ENCODE measurements at regions not wholly inside any gene's neighbourhood (a gene's known extent, or its start where the extent isn't known, plus 50 kb on each side); places are given as distances from the start of the nearest gene placed in this dataset.

- Histone ChIP-seq H3K27ac (ENCODE audit: low read depth, low read length, poor library complexity, severe bottlenecking) (no peak overlapping the region), H3K9ac (ENCODE audit: low read length) (no peak overlapping the region), H3K9me2 (ENCODE audit: low read depth, low read length) (no peaks in the 10 kb centered on the region), H3F3A (ENCODE audit: insufficient read depth, low read length) (no peaks in the 10 kb centered on the region), H3K4me1 (ENCODE audit: insufficient read depth, low read length, severe bottlenecking) (no peaks in the 10 kb centered on the region), H3K4me3 (ENCODE audit: low read depth, low read length, poor library complexity, severe bottlenecking) (no peak overlapping the region), H3K36me3 (ENCODE audit: insufficient read depth, low read length) (no peaks in the 10 kb centered on the region), H3K4me2 (ENCODE audit: low read length) (no peak overlapping the region), H3K79me2 (ENCODE audit: insufficient read depth, low read length) (no peaks in the 10 kb centered on the region), H4K20me1 (ENCODE audit: insufficient read depth, low read length) (no peaks in the 10 kb centered on the region), H3K9me3 (ENCODE audit: low read length) (no peaks in the 10 kb centered on the region), H2AFZ (ENCODE audit: low read length) (no peak overlapping the region), H3K27me3 (ENCODE audit: insufficient read depth, low read length) (no peaks in the 10 kb centered on the region)
- no peak for TF ChIP-seq CTCF (IDR thresholded peaks at IDR 0.05; ENCODE audit: low read length)
- TF ChIP-seq EZH2 (IDR thresholded peaks at IDR 0.05; ENCODE audit: borderline replicate concordance, low read length) = no peak
These were observed 165.4 kb upstream of the C16orf82 start for GRCh38 chr16:26901196-26901861.

- Histone ChIP-seq H3K27ac (ENCODE audit: low read depth, low read length, poor library complexity, severe bottlenecking) (no peak overlapping the region), H3K4me1 (ENCODE audit: insufficient read depth, low read length, severe bottlenecking) (no peaks in the 10 kb centered on the region), H3K9me2 (ENCODE audit: low read depth, low read length) (no peaks in the 10 kb centered on the region), H3K27me3 (ENCODE audit: insufficient read depth, low read length) (no peaks in the 10 kb centered on the region), H3K9me3 (ENCODE audit: low read length) (no peaks in the 10 kb centered on the region), H3K79me2 (ENCODE audit: insufficient read depth, low read length) (no peaks in the 10 kb centered on the region), H3K36me3 (ENCODE audit: insufficient read depth, low read length) (no peaks in the 10 kb centered on the region), H4K20me1 (ENCODE audit: insufficient read depth, low read length) (no peaks in the 10 kb centered on the region), H3K9ac (ENCODE audit: low read length) (no peak overlapping the region), H3F3A (ENCODE audit: insufficient read depth, low read length) (no peaks in the 10 kb centered on the region), H3K4me3 (ENCODE audit: low read depth, low read length, poor library complexity, severe bottlenecking) (no peak overlapping the region), H2AFZ (ENCODE audit: low read length) (no peak overlapping the region), H3K4me2 (ENCODE audit: low read length) (no peak overlapping the region)
- TF ChIP-seq EZH2 (IDR thresholded peaks at IDR 0.05; ENCODE audit: borderline replicate concordance, low read length) = no peak
- no peak for TF ChIP-seq CTCF (IDR thresholded peaks at IDR 0.05; ENCODE audit: low read length)
These were observed 164.7 kb upstream of the C16orf82 start for GRCh38 chr16:26901983-26902382.

GRCh38 chr16:26905336-26905735 lies 161.4 kb upstream of the C16orf82 start:
- H3K27me3 ChIP-seq (ENCODE audit: insufficient read depth, low read length) = no peaks in the 10 kb centered on the region

More at GRCh38 chr16:26905336-26905735, 161.4 kb upstream of the C16orf82 start:
- H4K20me1 ChIP-seq (ENCODE audit: insufficient read depth, low read length) = no peaks in the 10 kb centered on the region
- no peak overlapping the region for H3K4me3 ChIP-seq (ENCODE audit: low read depth, low read length, poor library complexity, severe bottlenecking)
- H2AFZ ChIP-seq (ENCODE audit: low read length) = no peak overlapping the region
- H3F3A ChIP-seq (ENCODE audit: insufficient read depth, low read length) = no peaks in the 10 kb centered on the region
- H3K36me3 ChIP-seq (ENCODE audit: insufficient read depth, low read length) = no peaks in the 10 kb centered on the region
- no peaks in the 10 kb centered on the region for H3K79me2 ChIP-seq (ENCODE audit: insufficient read depth, low read length)
- no peak overlapping the region for H3K27ac ChIP-seq (ENCODE audit: low read depth, low read length, poor library complexity, severe bottlenecking)
- no peak for TF ChIP-seq CTCF (IDR thresholded peaks at IDR 0.05; ENCODE audit: low read length)
- TF ChIP-seq EZH2 (IDR thresholded peaks at IDR 0.05; ENCODE audit: borderline replicate concordance, low read length) = no peak
- no peak overlapping the region for H3K9ac ChIP-seq (ENCODE audit: low read length)
- H3K9me2 ChIP-seq (ENCODE audit: low read depth, low read length) = no peaks in the 10 kb centered on the region
- no peaks in the 10 kb centered on the region for H3K4me1 ChIP-seq (ENCODE audit: insufficient read depth, low read length, severe bottlenecking)
- no peak overlapping the region for H3K4me2 ChIP-seq (ENCODE audit: low read length)
- no peaks in the 10 kb centered on the region for H3K9me3 ChIP-seq (ENCODE audit: low read length)
